ENCODE measurements at regions not wholly inside any gene's neighbourhood (a gene's known extent, or its start where the extent isn't known, plus 50 kb on each side); places are given as distances from the start of the nearest gene placed in this dataset.

- Histone ChIP-seq H3K4me3 (no peak overlapping the region), H3K27ac (peak overlapping the region in 1 of 2 donors; percentile 58)
- TF ChIP-seq, protein P1, sequence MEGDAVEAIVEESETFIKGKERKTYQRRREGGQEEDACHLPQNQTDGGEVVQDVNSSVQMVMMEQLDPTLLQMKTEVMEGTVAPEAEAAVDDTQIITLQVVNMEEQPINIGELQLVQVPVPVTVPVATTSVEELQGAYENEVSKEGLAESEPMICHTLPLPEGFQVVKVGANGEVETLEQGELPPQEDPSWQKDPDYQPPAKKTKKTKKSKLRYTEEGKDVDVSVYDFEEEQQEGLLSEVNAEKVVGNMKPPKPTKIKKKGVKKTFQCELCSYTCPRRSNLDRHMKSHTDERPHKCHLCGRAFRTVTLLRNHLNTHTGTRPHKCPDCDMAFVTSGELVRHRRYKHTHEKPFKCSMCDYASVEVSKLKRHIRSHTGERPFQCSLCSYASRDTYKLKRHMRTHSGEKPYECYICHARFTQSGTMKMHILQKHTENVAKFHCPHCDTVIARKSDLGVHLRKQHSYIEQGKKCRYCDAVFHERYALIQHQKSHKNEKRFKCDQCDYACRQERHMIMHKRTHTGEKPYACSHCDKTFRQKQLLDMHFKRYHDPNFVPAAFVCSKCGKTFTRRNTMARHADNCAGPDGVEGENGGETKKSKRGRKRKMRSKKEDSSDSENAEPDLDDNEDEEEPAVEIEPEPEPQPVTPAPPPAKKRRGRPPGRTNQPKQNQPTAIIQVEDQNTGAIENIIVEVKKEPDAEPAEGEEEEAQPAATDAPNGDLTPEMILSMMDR (IDR thresholded peaks at IDR 0.05), result no peak
- no peak for DNase-seq (ENCODE audit: low spot score)
Observed at GRCh38 chr5:54671681-54672080, 154.1 kb downstream of the SNX18 start.

DNA sequence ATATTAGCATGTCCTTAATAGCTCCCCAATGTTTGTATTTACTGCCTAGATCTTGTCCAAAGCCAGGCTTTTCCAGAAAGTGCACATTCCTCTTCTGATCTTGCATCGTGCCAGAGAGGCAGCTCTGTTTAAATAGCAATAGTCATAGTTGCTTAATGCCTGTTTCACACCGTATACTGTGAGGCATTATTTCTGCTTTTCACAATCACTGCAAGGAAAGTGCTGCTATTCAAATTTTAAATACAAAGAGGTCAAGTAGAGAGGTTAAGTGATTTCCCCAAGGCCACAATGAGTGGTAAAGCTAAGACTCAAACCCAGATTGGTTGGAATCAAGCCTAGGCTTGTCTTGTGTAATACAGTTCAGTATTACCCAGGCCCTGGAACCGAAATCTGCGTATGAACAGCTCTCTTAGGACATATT lies 153.6 kb downstream of the SNX18 start:
- TF ChIP-seq, protein P1 (IDR thresholded peaks at IDR 0.05), result no peak
- Histone ChIP-seq H3K27ac (peak overlapping the region in 1 of 2 donors; percentile 58), H3K4me3 (no peak overlapping the region)
- DNase-seq (ENCODE audit: low spot score), result no peak

DNA sequence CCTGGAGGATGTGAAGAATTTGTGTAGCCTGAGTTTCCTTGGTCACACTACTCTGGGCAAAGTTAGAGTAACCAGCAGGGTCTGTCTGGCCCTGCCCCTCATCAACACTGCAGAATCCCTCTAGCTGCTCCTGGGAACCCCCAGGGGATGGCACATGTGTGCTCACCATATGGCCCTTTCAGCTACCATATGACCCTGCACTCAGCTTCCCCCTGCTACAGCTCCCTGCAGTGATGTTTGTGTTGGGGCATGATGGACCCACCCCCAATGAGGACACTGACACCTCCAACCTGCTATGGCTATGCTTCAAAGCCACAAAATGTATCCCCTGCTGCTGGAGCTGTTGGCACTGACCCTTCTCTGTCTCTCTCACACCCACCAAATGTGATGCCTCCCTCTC lies 152.7 kb downstream of the SNX18 start:
- Histone ChIP-seq H3K4me3 (no peak overlapping the region), H3K27ac (peak overlapping the region in 1 of 2 donors; percentile 58)
- TF ChIP-seq, protein P1 (IDR thresholded peaks at IDR 0.05), result no peak
- no peak for DNase-seq (ENCODE audit: low spot score)

DNA sequence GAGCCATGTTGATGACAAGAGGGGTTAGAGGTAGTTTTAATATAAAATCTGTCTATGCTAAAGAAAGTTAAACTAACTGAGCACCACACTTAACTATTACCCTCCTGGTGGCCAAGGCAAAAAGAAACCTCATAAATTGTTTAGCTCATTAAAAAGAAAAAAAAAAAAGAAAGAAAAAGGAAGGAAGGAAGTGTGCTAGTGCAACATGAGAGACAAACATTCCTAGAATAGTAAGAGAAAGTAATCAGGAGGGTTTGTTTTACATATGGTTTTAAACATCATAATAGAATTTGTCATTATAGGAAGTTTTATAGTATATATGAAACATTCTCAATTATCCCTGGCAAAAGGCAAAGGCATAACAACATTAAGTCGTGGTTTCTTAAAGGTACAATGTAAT lies 152.3 kb downstream of the SNX18 start:
- no peak overlapping the region for H3K4me3 ChIP-seq
- TF ChIP-seq, protein P1 (IDR thresholded peaks at IDR 0.05), result no peak
- peak overlapping the region in 1 of 2 donors; percentile 58 for H3K27ac ChIP-seq
- no peak for DNase-seq (ENCODE audit: low spot score)

DNA sequence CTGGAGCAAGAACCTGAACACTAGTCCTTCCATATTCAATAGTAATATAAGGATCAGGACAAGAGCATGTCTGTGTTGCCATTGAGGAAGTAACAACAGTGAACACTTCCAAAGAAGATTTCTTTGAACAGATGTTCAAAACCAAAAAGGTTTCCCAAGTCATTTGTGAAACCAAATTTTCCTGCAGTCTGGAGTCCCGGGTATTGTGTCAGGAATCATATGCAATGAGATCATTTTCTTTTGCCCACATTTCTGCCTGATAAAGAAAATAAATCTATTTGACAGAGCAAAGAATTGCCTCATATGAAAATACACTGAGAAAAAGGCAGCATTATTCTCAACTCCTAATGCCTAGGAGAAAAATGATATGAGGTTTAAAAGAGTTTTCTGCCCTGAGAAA lies 151.7 kb downstream of the SNX18 start:
- no peak overlapping the region for H3K4me3 ChIP-seq
- DNase-seq (ENCODE audit: low spot score), result no peak
- H3K27ac ChIP-seq, result peak overlapping the region in 1 of 2 donors; percentile 46
- TF ChIP-seq, protein P1 (IDR thresholded peaks at IDR 0.05), result no peak

DNA sequence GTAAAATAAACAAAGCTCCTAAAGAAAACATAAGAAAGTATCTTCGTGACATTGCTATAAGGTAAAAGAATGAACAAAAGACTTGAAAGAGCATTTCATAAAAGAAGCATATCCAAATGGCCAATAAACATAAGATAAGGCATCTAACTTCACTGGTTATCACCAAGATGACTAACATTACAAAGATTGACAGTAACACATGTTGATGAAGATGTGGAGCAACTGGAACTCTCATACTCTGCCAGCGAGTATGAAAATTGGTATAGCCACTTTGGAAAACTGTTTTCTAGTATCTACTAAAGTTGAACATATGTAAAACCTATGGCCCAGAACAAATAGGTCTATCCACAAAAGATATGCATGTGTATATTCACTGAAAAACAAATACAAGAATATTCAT lies 150.5 kb downstream of the SNX18 start:
- TF ChIP-seq, protein P1 (IDR thresholded peaks at IDR 0.05), result no peak
- no peak overlapping the region for H3K4me3 ChIP-seq
- H3K27ac ChIP-seq, result no peak overlapping the region
- DNase-seq (ENCODE audit: low spot score), result no peak

- H3K27ac ChIP-seq, result no peak overlapping the region
- DNase-seq (ENCODE audit: low spot score), result no peak
- TF ChIP-seq, protein P1 (IDR thresholded peaks at IDR 0.05), result no peak
- H3K4me3 ChIP-seq, result no peak overlapping the region
Observed at GRCh38 chr5:54667136-54667535, 149.6 kb downstream of the SNX18 start.
